Keratinocyte (primary cell): ENCODE measurements at regions not wholly inside any gene's neighbourhood (a gene's known extent, or its start where the extent isn't known, plus 50 kb on each side); places are given as distances from the start of the nearest gene placed in this dataset.
"Not testable (repeated sequence)": the region's sequence is repeated elsewhere in the genome, so short reads cannot be mapped to it uniquely, and the experiment has no call there.

Experiments used
- DNase-seq: peaks from one replicate; pipeline ENCODE4 v3.0.0-alpha.2; 2011; ENCODE audit warnings: low read depth, missing footprints, low spot score
- FAIRE-seq: peaks from 2 replicates; lab custom pipeline; 2011; peaks lifted over from hg19 to GRCh38; lab: Jason Lieb, UNC
- H2AFZ ChIP-seq: 2 replicates; pipeline ENCODE4 v1.6.0; 2012; ENCODE audit warnings: low read length, control low read depth, inconsistent platforms; ENCODE audit not compliant: control insufficient read depth
- H3K27ac ChIP-seq: 2 replicates; pipeline ENCODE4 v1.5.1; 2011; ENCODE audit warnings: low read length; ENCODE audit not compliant: control insufficient read depth, insufficient read depth
- H3K27me3 ChIP-seq: 3 replicates; pipeline ENCODE4 v1.6.0; 2011; ENCODE audit warnings: low read length; ENCODE audit not compliant: control insufficient read depth, insufficient read depth; ENCODE audit errors: extremely low read depth
- H3K36me3 ChIP-seq, 2 experiments: 2 replicates in 1 of 2; 3 replicates in 1 of 2; pipeline ENCODE4 v1.5.1; 2011; ENCODE audit warnings: low read length in 2 of 2, mild to moderate bottlenecking in 1 of 2; ENCODE audit not compliant: control insufficient read depth in 2 of 2, insufficient read depth in 2 of 2; ENCODE audit errors: extremely low read depth in 1 of 2
- H3K4me1 ChIP-seq: 3 replicates; pipeline ENCODE4 v1.5.1; 2011; ENCODE audit warnings: low read length; ENCODE audit not compliant: control insufficient read depth, insufficient read depth; ENCODE audit errors: extremely low read depth
- H3K4me2 ChIP-seq: 3 replicates; pipeline ENCODE4 v1.6.0; 2011; ENCODE audit warnings: low read depth, low read length; ENCODE audit not compliant: control insufficient read depth, insufficient read depth; ENCODE audit errors: extremely low read depth
- H3K4me3 ChIP-seq, 3 experiments: fragments of 200-600 bp in 1 of 3; sonication (generic) in 1 of 3; 2 replicates in 2 of 3; 3 replicates in 1 of 3; pipeline ENCODE4 v1.5.1; 2011 to 2016; ENCODE audit warnings: low read length in 3 of 3, mild to moderate bottlenecking in 3 of 3, control low read depth in 2 of 3, inconsistent platforms in 1 of 3, low read depth in 1 of 3, mixed read lengths in 1 of 3, mixed run types in 1 of 3, moderate library complexity in 1 of 3; ENCODE audit not compliant: control insufficient read depth in 2 of 3, insufficient read depth in 2 of 3; ENCODE audit errors: extremely low read depth in 1 of 3
- H3K79me2 ChIP-seq: 2 replicates; pipeline ENCODE4 v1.6.0; 2012; ENCODE audit warnings: low read length; ENCODE audit not compliant: control insufficient read depth, insufficient read depth
- H3K9ac ChIP-seq: 3 replicates; pipeline ENCODE4 v1.6.0; 2011; ENCODE audit warnings: low read length; ENCODE audit not compliant: control insufficient read depth, insufficient read depth; ENCODE audit errors: extremely low read depth
- H3K9me1 ChIP-seq: 3 replicates; pipeline ENCODE4 v1.6.0; 2011; ENCODE audit warnings: low read length; ENCODE audit not compliant: control insufficient read depth, insufficient read depth; ENCODE audit errors: extremely low read depth
- H3K9me3 ChIP-seq: 2 replicates; pipeline ENCODE4 v1.5.1; 2012; ENCODE audit warnings: low read depth, low read length; ENCODE audit not compliant: control insufficient read depth
- H4K20me1 ChIP-seq: 3 replicates; pipeline ENCODE4 v1.6.0; 2011; ENCODE audit warnings: low read length; ENCODE audit not compliant: control insufficient read depth, insufficient read depth; ENCODE audit errors: extremely low read depth
- CTCF ChIP-seq, 3 experiments: IDR thresholded peaks in 1 of 3; conservative IDR thresholded peaks in 1 of 3; optimal IDR thresholded peaks in 1 of 3; 2 replicates in 2 of 3; 3 replicates in 1 of 3; pipeline versions ENCODE3 to v1.5.1; 2011; ENCODE audit warnings: low read length in 3 of 3, mild to moderate bottlenecking in 3 of 3, moderate library complexity in 2 of 3, control low read depth in 1 of 3, inconsistent platforms in 1 of 3; ENCODE audit not compliant: insufficient read depth in 2 of 3; ENCODE audit errors: extremely low read depth in 1 of 3
- EZH2 ChIP-seq: IDR thresholded peaks from one replicate; pipeline ENCODE4 v1.6.1; 2012; ENCODE audit warnings: inconsistent platforms, mild to moderate bottlenecking, low read length, moderate library complexity
- dilution Hi-C: fragments of 300-500 bp; cut with MboI; formaldehyde crosslinking; loops from one replicate; pipeline ENCODE4 v1.7.0; 2020; ENCODE audit warnings: low sequenced_read_pairs; ENCODE audit not compliant: extremely low pct_ligation_motif_present

GRCh38 chr7:115177103-115177502 lies 255.2 kb downstream of the MDFIC start:
- DNase-seq (no peak), FAIRE-seq (no peak)
- Histone ChIP-seq H2AFZ (no peak overlapping the region), H3K4me3 (no peak overlapping the region), H3K4me2 (no peak overlapping the region), H3K9me3 (no peaks in the 10 kb centered on the region), H4K20me1 (no peaks in the 10 kb centered on the region), H3K27ac (no peak overlapping the region), H3K27me3 (no peaks in the 10 kb centered on the region), H3K9ac (no peak overlapping the region), H3K4me1 (no peaks in the 10 kb centered on the region), H3K9me1 (no peaks in the 10 kb centered on the region), H3K36me3 (no peaks in the 10 kb centered on the region), H3K79me2 (no peaks in the 10 kb centered on the region)
- TF ChIP-seq CTCF (optimal IDR thresholded peaks at IDR 0.05 in 1 of 3, IDR thresholded peaks at IDR 0.05 in 1 of 3, conservative IDR thresholded peaks at IDR 0.05 in 1 of 3; ENCODE audit: extremely low read depth in 1 of 3, insufficient read depth in 2 of 3, low read length in 3 of 3) (no peak), EZH2 (no peak)
- dilution Hi-C loops = no loop called here

- H2AFZ ChIP-seq, H3K27ac ChIP-seq, H3K36me3 ChIP-seq, H3K9ac ChIP-seq, H3K9me3 ChIP-seq, H3K4me1 ChIP-seq, FAIRE-seq, H3K79me2 ChIP-seq, dilution Hi-C loops, H4K20me1 ChIP-seq, DNase-seq, H3K4me2 ChIP-seq, H3K27me3 ChIP-seq, H3K4me3 ChIP-seq, H3K9me1 ChIP-seq: not testable (repeated sequence)
Measured at GRCh38 chr7:115172397-115172796, 250.5 kb downstream of the MDFIC start.

GRCh38 chr7:115153769-115154477 lies 232.0 kb downstream of the MDFIC start:
- TF ChIP-seq EZH2 = no peak
- no peak for TF ChIP-seq CTCF (optimal IDR thresholded peaks at IDR 0.05 in 1 of 3, IDR thresholded peaks at IDR 0.05 in 1 of 3, conservative IDR thresholded peaks at IDR 0.05 in 1 of 3; ENCODE audit: extremely low read depth in 1 of 3, insufficient read depth in 2 of 3, low read length in 3 of 3)
- no peak for DNase-seq
- Histone ChIP-seq H3K4me2 (no peak overlapping the region), H2AFZ (no peak overlapping the region), H4K20me1 (no peaks in the 10 kb centered on the region), H3K9me1 (no peaks in the 10 kb centered on the region), H3K36me3 (no peaks in the 10 kb centered on the region), H3K27ac (no peak overlapping the region), H3K4me1 (no peaks in the 10 kb centered on the region), H3K9ac (no peak overlapping the region), H3K27me3 (no peaks in the 10 kb centered on the region), H3K9me3 (no peaks in the 10 kb centered on the region), H3K4me3 (no peak overlapping the region), H3K79me2 (no peaks in the 10 kb centered on the region)
- no peak for FAIRE-seq
- dilution Hi-C loops = no loop called here
